GM21515 (cell line): ENCODE measurements at regions not wholly inside any gene's neighbourhood (a gene's known extent, or its start where the extent isn't known, plus 50 kb on each side); places are given as distances from the start of the nearest gene placed in this dataset.

Experiments used
- ATAC-seq: cut with Tn5 transposase; IDR thresholded peaks from one replicate; pipeline ENCODE4 v1.9.1; 2021; ENCODE audit not compliant: unreplicated experiment

DNA sequence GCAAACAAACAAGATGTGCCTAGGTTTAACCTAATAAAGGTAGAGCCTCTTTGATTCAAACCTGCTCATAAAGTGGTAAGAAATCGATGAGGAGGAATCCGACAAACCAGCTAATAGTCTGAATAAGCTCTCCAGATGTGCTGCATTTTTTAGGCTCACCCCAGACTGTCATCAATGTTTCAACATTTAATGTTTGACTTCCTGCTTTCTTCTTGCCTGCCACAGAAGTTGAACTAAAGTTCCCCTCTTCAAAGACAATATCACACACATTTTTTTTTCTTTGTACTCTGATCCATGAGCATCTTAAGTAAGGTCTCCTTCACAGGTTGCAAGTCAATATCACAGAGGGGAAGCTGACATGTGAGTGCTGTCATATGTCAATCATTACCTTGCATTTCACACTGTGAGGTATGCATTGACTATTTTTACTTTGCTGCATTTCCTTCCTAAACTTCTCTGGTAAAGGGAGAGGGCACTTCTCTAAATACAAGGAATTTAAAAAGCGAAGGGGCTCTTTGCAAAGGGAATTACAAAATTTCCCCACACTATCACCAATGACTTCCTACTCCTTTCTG is 172.3 kb upstream of the MCTP2 start:
- ATAC-seq, result no peak

DNA sequence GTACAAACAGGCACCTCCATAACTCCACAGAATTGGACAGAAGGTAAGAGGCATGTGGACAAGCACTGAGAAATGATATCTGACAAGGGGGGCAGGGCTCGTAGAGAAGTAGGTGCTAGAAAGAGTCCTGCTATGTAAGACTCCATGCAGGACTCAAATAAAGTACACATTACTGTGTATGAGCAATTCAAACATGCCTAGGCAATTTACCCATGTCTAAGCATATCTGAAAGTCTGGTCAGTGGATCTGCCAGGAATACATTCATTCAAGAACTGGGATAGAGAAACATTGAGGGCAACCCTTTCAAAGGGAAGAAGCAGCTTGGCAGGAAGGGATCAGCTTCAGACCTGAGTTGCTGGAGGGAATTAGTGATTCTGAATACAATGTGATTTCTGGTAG is 174.1 kb upstream of the MCTP2 start:
- no peak for ATAC-seq

DNA sequence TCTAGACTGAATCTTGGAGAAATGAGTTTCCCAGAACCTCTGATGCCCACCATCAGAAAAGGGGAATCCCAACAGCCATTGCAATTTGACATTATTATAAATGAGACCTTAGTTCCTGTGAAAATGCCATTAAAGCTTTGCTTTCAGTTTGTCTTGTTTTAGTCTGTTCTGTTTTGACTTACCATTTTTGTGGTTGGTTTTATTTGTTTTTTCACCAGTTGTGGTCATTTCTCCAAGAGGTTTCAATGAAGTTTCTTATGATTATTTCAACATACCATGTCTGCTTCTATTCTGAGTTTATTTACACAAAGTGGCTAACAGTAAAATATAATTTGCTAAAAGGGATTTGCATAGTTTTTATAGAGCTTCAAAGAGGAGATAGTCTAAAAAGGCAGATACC is 175.0 kb upstream of the MCTP2 start:
- no peak for ATAC-seq

DNA sequence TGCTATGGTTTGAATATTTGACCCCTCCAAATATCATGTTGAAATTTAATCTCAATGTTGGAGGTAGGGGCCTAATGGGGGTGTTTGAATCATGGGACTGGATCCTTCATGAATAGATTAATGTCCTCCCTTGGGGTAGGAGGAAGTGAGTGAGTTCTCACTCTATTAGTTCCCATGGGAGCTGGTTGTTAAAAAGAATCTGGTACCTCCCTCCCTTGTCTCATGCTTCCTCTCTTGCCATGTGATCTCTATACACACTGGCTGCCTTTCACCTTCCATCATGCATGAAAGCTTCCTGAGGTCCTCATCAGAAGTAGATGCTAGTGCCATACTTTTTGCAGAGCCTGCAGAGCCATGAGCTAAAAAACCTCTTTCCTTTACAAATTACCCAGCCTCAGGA is 177.7 kb upstream of the MCTP2 start:
- ATAC-seq, result no peak

DNA sequence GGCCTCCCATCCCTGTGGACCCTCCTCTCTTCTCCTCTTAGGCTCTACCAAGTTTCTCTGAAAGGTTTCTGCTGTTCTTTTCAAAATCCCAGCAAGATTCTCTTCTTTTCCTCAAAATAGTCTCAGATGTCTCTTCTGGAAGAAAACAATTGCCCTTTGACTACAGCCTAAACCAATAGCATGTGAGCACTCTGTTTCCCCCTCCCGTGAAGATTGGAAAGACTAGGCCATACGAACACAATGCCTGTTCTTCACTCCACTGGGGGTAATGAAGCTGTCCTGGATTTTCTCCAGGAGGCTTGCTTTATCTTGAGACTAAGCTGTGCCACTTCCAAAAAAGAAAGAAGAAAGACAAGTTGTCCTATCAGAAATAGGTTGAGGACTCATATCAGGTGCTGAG is 178.7 kb upstream of the MCTP2 start:
- ATAC-seq, result no peak

DNA sequence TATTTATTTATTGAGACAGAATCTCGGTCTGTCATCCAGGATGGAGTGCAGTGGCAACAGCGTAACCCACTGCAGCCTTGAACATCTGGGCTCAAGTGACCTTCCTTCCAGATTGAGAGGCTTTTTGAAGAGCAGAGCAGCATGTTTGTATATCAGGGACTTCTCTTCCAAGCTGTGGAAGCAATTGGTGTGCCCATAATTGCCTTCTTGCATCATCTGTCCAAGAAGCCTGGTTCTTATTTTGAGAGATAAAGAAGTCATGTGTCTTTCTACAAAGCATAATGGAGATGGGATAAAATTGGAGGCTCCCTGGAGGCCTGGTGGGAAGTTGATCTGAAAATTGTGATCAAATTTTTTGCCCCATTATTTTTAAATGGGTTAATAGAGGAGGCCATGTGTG is 183.8 kb upstream of the MCTP2 start:
- ATAC-seq, result no peak

DNA sequence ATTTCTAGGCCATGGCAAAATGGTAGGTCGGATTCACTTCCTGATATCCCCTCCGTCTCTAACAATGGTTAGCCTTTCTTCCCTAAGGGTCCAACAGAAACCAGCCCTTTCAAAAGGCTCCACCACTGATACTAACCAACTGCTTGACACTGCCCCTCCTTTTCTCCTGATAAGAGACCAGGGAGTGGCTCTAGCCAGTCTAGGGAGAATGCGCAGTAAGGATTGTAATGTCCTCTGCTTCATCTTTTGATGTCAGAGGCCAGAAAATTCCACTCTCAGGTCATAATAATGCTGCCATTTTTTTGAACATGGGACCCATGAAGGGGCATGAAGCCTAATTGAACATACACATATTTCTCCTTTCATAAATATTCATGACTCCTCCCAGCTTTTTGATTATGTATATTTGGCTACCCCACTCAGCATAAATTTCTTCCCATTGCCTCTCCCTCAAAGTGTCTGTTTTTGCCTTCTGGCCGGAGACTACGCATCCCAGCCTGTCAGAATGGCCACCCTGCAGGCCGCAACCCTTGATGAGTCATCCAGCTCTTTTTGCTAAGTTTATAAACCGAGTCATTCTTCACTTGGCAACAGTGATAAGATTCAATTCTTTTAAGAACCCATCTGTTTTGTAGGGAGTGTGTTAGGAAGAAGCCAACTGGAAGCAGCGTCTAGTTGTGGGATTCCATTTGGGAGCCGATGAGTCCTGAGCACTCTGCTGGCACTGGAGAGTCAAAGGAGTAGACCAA is 189.0 kb upstream of the MCTP2 start:
- no peak for ATAC-seq

DNA sequence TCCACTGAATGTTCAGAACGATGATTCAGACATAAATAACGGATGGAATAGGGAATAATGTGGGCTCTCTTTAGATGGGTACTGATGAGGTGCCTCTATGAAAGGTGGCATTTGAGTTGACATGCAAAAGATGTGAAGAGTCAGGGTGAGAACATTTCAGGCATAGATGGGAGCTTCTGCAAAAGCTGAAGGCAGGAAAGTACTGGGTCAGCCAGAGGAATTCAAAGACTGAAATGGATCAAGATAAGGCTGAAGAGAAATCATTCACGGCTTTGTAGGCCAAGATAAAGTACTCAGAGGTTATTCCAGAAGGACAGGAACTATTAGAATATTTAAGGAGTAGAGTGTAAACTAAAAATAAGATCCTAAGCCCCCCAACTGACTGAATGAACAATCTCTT is 189.6 kb upstream of the MCTP2 start:
- ATAC-seq, result no peak

DNA sequence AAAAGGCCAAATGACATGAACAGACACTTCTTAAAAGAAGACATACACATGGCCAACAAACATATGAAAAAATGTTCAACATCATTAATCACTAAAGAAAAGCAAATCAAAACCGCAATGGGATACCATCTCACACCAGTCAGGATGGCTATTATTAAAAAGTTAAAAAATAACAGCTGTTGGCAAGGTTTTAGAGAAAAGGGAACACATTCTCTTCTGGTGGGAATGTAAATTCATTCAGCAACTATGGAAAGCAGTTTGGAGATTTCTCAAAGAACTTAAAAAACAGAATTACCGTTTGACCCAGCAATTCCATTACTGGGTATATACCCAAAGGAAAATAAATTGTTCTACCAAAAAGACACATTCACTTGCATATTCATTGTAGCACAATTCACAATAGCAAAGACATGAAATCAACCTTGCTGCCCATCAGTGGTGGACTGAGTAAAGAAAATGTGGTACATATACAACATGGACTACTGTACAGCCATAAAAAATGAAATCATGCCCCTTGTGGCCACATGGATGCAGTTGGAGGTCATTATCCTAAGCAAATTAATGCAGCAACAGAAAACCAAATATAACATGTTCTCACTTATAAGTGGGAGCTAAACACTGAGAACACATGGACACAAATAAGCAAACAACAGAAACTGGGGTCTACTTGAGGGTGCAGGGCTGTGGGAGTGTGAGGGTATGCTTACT is 190.7 kb upstream of the MCTP2 start:
- ATAC-seq, result no peak

DNA sequence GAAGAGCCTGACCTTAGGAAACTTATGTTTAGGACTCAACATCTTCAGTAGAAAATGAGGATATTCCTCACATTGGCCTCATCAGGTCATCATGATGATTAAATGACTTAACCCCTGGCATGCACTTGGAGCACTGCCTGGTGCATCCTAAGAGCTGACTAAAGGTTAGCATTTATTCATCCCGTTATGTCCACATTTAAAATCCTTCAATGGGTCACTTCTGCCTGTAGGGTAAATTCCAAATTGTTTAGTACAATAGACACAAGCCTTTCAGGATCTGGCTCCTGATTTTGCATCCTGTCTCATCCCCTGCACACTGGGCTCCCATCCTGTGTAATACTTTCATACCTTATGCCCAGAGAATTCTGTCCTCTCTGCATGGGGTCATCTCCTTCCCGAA is 195.2 kb upstream of the MCTP2 start:
- no peak for ATAC-seq

DNA sequence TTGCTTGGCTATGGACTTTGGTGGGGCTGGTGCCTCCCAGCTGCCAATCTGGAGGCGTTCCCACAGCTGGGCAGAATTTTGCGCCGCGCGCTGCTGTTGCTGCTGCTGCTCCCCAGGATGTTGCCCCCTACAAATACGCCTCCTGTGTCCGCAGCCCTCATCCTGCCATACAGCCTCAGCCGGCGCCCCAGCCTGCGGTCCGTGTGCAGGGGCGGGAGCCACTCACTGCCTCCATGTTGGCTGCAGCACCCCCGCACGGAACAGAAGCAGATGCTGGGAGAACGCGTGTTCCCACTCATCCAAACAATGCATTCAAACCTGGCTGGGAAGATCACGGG is 197.7 kb upstream of the MCTP2 start:
- no peak for ATAC-seq

DNA sequence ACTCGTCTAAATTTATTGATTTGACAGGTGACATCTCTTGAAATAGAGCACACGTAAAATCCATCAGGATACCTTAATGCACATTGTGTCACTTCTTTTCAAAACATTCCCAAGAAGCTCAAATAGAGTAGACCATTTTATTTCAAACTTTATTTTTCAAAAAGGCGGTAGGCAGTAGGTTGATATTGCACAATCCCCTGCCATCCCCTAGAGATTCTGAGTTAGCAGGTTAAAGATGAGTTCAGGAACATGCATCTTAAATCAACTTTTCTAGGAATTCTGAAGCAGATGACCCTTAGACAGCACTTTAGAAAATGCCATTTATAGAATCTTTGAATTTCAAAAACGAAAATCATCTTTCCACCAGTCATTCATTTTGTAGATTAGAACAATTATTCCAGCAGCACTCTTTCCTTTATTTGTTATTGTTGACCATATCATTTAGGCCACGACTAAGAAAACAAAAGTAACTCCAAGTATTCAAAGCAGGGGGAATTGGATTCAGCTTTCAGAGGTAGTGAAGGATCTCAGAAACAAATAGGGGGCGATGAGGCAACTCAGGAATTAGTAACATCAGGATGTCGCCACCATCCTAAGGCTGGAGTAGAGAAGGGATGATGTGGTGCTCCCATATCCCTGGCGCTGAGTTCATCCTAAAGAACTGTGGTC is 198.2 kb upstream of the MCTP2 start:
- ATAC-seq, result no peak

DNA sequence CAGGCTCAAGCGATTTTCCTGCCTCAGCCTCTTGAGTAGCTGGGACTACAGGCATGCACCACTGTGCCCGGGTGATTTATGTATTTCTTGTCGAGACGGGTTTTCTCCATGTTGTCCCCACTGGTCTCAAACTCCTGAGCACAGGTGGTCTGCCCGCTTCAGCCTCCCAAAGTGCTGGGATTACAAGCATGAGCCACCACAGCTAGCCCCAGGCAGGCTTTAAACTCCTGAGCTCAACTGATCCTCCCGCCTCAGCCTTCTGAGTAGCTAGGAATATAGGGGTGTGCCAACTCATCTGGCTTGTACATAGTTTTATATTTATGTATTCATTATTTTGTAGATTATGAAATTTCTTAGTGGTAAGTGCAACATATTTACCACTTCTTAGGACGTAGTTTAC is 198.8 kb upstream of the MCTP2 start:
- no peak for ATAC-seq

DNA sequence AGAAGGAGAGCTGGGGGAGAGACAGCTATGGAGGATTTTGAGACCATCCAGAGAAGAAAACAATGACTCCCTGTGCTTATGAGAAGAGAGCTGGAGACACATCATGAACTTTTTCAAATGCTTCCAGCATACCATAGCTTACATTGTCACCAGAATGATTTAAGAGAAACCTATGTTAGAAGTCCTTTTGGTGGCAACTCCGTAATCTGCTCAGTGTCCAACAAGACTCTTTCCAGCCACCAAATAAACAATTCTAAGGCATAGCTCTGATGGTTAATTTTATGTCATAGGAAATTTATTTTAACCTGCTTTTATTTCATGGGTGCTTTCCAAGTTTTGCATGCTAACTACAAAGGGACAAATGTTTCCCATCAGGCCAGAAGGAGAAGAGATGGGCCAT is 200.3 kb upstream of the MCTP2 start:
- ATAC-seq, result no peak

DNA sequence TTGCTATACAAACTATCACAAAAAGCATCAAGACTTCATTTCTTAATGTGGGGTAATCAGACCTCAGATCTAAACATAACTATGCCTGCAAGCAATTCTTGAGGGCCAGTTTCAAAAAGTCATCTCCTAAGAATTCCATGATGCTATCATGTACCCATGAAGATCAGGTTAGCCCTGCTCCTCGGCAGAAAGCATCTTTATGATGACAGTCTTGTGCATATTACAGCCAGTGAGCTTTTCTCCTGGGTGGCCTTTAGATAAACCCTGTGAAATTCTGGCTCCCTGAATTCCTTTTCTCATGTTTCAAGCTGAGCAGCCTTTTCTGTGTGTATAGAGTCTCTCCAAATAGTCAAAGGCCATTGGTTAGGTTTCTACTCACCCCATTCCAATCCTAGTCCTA is 201.9 kb upstream of the MCTP2 start:
- ATAC-seq, result no peak

DNA sequence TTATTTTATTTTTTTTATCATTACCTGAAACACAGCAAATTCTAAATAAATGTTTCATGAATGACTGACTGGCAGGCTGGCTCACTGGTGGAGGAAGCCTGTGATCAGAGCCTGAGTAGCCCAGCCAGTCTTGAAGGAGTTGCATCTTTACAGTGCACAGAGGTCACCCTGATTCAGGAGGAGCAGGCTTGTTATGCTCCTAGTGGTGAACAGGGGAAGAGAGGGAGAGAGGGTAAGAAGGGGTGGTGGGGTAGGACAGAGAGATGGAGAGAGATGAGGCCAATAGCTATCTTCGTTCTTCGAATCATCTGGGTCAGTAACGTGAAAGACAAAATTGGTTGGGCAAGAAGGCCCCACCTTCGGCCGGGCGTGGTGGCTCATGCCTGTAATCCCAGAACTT is 202.6 kb upstream of the MCTP2 start:
- ATAC-seq, result no peak

DNA sequence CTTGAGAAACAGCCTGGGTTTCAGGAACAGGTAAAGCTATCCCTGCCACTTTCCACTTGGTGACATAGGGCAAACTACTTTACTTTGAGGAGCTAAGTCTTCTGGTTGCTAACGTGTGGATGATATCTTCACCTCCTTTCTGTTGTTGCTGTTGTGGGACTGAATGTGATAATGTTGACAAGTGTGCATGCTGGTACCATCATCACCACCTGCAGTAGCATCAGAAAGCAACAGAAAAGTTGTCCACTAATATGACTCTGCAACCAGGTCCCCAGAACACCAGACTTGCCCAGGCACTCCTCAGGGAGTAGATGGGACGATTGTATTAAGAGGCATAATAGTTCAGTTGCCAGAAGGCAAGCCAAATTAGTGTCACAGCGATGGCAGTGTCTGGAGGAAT is 203.2 kb upstream of the MCTP2 start:
- no peak for ATAC-seq

DNA sequence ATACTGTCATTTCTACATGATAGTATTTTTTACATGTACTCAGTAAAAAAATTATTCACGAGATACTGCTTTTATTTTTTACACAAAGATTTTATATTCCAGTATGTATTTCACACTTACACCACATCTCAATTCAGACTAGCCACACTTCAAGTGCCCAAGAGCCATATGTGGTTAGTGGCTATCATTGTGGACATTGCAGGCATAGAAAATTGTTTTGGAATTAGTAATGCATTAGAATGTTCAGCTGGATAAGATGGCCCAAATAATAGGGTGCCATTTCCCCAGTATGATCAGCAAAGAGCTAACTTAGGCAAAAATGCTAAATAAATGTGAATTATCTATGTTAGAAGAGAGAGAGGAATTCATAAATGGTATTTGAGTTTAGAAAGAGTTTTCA is 203.8 kb upstream of the MCTP2 start:
- no peak for ATAC-seq

DNA sequence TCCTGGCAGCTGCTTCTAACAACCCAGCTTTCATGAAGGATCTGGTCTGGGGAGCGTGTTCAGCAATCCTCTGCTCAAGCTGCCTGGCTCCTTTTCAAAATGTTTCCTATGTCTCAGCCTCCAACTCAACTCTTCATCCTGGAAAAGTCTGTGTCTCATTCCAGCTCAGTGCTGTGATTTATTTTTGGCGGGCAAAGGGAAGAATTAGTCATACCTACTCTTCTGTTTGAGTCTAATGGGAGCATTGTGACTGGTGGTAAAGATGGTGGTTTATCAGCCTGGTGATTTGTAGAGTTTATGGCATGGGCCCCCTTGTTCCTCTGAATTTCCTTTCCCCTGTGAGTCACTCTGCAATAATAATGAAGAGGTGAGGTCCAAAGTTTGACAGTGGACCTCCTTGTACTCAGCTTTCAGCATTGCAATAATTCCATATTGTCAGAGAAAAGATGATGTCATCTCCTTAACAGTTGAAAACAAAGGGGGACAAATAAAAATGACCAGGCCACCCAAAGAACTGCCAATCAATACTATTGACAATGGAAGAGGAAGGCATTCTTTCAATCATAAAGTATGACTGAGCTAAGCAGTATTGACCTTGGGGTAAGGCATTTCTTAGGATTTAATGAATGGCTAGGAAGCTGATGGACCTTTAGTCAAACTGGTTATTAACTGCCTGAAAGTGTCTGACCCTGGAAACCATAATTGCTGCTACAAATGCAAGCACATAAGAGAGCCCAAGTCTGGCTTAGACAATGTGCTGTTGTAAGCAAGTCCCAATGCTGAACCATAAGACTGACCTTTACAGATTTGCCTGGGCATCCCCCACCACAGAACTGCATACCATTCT is 204.7 kb upstream of the MCTP2 start:
- ATAC-seq, result no peak

DNA sequence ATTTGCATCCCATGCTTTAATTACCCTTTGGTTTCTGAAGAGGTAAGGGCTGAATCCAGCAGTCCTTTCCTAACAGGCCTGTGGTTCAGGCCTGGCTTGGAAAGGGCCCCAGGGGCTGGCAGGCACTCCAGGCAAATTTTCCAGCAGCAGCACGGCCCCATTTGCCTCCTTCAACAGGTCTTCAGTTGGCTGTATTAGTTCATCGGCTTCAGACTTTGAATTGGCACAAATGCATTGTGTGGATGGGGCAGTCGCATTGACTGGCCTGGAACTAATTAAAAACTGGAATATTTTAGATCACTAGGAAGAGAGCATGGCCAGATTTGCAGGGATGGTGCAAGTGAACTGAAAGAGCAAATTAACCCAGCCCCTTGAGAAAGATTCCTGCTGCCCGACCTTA is 207.8 kb upstream of the MCTP2 start:
- ATAC-seq, result no peak

DNA sequence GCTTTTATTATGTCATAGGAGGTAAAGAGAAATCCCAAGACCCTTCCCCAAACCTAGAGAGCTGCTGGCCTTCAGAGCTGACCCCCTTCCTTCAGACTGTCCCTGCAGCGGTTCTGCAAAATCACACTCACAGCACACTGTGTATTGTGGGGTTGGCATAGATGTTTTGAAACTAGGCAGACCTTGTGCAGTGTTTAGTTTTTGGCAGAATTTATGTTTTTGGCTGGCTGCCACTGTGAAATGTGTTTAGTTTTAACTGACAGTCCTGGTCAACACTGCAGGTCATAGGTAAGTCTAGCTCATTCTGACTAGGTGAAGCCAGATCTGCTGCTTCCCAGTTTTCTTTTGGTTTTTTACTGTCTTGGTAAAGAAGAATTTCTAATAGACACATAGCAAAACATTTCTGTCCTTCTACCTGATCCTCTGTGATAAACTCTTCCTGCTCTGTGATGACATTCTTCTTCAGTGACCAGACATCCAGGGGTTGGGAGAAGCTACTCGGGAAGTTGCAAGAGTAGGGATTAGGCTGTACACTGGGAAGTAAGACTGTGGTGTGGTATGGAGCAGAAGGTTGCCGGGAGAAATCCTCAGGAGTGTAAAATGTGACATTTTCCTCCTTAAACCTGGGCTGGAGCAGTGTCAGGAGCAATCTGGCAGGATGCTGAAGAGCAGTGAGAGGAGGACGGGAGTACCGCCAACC is 209.6 kb upstream of the MCTP2 start:
- ATAC-seq, result no peak
